ENCODE measurements at regions not wholly inside any gene's neighbourhood (a gene's known extent, or its start where the extent isn't known, plus 50 kb on each side); places are given as distances from the start of the nearest gene placed in this dataset.

DNA sequence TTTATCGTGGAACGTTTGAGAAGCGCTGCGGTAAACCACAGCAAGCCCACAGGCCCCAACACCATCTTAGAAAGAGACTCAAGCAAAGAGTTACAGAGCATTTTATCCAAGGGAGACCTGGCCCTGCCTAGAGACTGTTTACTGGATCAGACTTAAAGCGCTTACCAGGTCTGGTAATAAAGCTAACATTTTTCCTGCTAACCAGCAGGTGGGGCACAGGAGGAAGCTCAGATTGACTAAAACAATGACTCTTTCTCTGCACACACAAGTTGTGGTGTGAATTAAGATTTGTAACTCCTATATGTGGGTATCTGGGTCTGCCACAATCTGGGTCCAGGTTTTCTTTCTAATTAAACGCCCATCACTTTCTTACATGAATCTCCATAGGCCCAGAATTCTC is 136.5 kb upstream of the ETS2 start:
- intact Hi-C loops (cut with DNase I) = no loop called here
- no peak overlapping the region for H3K27ac ChIP-seq
- no peak for DNase-seq
- peaks cover 0 to 4% (median 1%) of the 10 kb centered on the region in 4 donors for H3K27me3 ChIP-seq
- no peak for ATAC-seq
- TF ChIP-seq, protein P1, sequence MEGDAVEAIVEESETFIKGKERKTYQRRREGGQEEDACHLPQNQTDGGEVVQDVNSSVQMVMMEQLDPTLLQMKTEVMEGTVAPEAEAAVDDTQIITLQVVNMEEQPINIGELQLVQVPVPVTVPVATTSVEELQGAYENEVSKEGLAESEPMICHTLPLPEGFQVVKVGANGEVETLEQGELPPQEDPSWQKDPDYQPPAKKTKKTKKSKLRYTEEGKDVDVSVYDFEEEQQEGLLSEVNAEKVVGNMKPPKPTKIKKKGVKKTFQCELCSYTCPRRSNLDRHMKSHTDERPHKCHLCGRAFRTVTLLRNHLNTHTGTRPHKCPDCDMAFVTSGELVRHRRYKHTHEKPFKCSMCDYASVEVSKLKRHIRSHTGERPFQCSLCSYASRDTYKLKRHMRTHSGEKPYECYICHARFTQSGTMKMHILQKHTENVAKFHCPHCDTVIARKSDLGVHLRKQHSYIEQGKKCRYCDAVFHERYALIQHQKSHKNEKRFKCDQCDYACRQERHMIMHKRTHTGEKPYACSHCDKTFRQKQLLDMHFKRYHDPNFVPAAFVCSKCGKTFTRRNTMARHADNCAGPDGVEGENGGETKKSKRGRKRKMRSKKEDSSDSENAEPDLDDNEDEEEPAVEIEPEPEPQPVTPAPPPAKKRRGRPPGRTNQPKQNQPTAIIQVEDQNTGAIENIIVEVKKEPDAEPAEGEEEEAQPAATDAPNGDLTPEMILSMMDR (IDR thresholded peaks at IDR 0.05) = peak in 2 of 4 donors; percentile 6 to 9
- H3K4me3 ChIP-seq = no peak overlapping the region
- H3K9me3 ChIP-seq = no peaks in the 10 kb centered on the region
- H3K4me1 ChIP-seq = no peaks in the 10 kb centered on the region
- no peak for FAIRE-seq
- 57 to 69% methylated on average over 6 of the region's 6 CpGs for WGBS, 2 donors
- no peaks in the 10 kb centered on the region for H3K36me3 ChIP-seq

DNA sequence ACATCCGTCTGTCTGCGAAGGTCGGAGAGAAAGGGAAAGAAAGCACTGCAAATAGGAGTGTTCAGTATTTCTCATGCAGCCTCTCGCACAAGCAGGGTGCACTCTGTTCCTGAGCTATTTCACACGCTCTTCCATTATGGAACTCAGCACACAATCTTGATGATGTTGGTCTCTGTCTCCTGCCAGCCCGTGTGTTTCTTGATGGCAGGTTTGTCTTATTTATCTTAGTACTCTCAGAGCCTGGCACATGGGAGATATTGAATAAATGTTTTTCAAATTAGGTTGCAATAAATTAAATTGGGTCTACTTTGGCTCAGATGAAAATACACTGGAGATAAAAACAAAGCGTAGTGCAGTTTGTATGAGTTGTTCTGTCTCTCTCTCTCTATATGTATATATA is 134.9 kb upstream of the ETS2 start:
- Histone ChIP-seq H3K27me3 (peaks cover 0 to 4% (median 0%) of the 10 kb centered on the region in 4 donors), H3K36me3 (no peaks in the 10 kb centered on the region), H3K9me3 (no peaks in the 10 kb centered on the region), H3K27ac (no peak overlapping the region), H3K4me3 (no peak overlapping the region), H3K4me1 (no peaks in the 10 kb centered on the region)
- no peak for ATAC-seq
- intact Hi-C loops (cut with DNase I) = no loop called here
- TF ChIP-seq, protein P1 (IDR thresholded peaks at IDR 0.05) = no peak
- 69 to 78% methylated on average over 7 of the region's 7 CpGs for WGBS, 2 donors
- DNase-seq = no peak
- no peak for FAIRE-seq

DNA sequence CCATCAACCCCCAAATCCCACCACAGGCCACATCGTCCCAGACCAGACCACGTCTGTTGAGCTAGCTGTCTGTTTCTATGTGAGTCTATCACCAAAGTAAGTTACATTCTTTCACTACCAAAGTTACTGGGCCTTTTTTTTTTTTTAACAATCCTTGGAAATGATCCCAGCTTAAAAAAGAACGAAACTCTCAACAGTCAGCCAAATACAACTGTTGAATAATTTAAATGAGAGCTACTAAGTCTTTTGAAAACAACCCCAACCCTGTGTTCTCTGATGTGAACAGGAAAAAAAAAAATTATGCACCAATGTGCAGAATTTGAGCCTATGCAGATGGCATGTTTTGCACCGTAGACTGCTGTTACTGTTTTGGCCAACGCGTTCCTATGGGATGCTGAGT is 134.0 kb upstream of the ETS2 start:
- Histone ChIP-seq H3K4me1 (no peaks in the 10 kb centered on the region), H3K27ac (no peak overlapping the region), H3K9me3 (no peaks in the 10 kb centered on the region), H3K4me3 (no peak overlapping the region), H3K27me3 (peaks cover 0 to 4% (median 0%) of the 10 kb centered on the region in 4 donors), H3K36me3 (no peaks in the 10 kb centered on the region)
- TF ChIP-seq, protein P1 (IDR thresholded peaks at IDR 0.05) = no peak
- 59 to 62% methylated on average over 6 of the region's 6 CpGs for WGBS, 2 donors
- DNase-seq (no peak), ATAC-seq (no peak), FAIRE-seq (no peak)
- intact Hi-C loops (cut with DNase I) = no loop called here

DNA sequence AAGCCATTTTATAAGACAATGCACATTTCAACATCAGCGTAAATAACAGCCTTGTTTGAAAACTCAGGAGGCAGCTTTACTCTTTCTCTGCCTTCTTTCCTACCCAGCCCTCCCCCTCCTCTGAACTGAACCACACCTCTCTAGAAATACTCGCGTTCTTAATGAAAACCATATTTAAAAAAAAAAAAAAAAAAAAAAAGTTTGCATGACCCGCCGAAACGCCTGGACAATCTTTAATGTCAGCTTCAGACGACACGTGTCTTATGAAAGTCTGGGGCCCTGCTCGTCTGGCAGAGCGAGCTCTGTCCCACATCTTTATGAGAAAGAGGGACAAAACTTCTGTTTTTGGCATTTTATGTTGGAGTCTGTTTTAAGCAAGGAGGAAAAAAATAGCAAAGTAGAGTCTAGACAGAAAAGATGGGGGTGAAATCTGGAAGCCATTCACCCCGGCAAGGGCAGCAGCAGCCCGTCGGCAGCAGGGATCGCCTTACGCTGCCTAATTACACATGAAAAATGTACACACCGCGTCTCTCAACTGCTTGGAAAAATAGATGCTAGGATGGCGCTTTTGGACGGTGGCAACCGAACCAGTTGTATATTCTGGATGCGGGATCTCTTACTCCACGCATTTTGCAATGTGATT is 130.4 kb upstream of the ETS2 start:
- intact Hi-C loops (cut with DNase I) = no loop called here
- no peaks in the 10 kb centered on the region for H3K36me3 ChIP-seq
- H3K27ac ChIP-seq = no peak overlapping the region
- ATAC-seq = no peak
- no peak overlapping the region for H3K4me3 ChIP-seq
- H3K9me3 ChIP-seq = no peaks in the 10 kb centered on the region
- WGBS, 2 donors = 49 to 58% methylated on average over 22 of the region's 22 CpGs
- DNase-seq = no peak
- H3K27me3 ChIP-seq = peaks cover 0 to 4% (median 0%) of the 10 kb centered on the region in 4 donors
- TF ChIP-seq, protein P1 (IDR thresholded peaks at IDR 0.05) = no peak
- no peaks in the 10 kb centered on the region for H3K4me1 ChIP-seq
- FAIRE-seq = no peak

DNA sequence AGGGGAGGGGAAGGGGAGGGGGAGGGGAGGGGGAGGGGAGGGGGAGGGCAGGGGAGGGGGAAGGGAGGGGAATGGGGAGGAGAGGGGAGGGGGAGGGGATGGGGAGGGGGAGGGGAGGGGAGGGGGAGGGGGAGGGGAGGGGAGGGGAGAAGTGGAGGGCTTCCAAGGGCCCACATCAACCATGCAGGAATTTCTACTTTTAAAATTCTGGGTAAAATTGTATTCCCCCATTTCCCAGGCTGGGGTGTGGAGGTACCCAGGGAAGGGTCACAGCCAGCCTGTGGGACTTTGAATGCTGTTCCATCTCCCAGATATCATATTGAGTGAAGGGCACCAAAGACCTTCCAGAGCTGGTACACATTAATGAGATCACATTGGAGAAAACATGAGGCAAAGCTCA is 126.9 kb upstream of the ETS2 start:
- TF ChIP-seq, protein P1 (IDR thresholded peaks at IDR 0.05) = no peak
- H3K36me3 ChIP-seq = no peaks in the 10 kb centered on the region
- FAIRE-seq (no peak), DNase-seq (no peak), ATAC-seq (no peak)
- H3K4me3 ChIP-seq = no peak overlapping the region
- H3K4me1 ChIP-seq = no peaks in the 10 kb centered on the region
- intact Hi-C loops (cut with DNase I) = no loop called here
- H3K9me3 ChIP-seq = no peaks in the 10 kb centered on the region
- no peak overlapping the region for H3K27ac ChIP-seq
- no peaks in the 10 kb centered on the region for H3K27me3 ChIP-seq

All from pancreas (tissue), 10 donors.